Uterus (tissue), 3 donors: ENCODE measurements at regions not wholly inside any gene's neighbourhood (a gene's known extent, or its start where the extent isn't known, plus 50 kb on each side); places are given as distances from the start of the nearest gene placed in this dataset.

ENCODE experiments used
- DNase-seq, 2 donors: peaks; one replicate each; pipeline ENCODE4 v3.0.0-alpha.2; 2019 to 2020
- H3K27ac ChIP-seq, 2 donors: fragments of 200-600 bp; sonication (generic); 1 replicate in 1 of 2; 2 replicates in 1 of 2; pipeline ENCODE4 v1.5.1; 2016 to 2018
- H3K27me3 ChIP-seq, 2 donors: fragments of 200-600 bp; sonication (generic); one replicate each; pipeline ENCODE4 v1.5.1; 2018 to 2019; ENCODE audit warnings: control low read depth in 1 of 2
- H3K36me3 ChIP-seq, 2 donors: fragments of 200-600 bp; sonication (generic); one replicate each; pipeline ENCODE4 v1.5.1; 2019; ENCODE audit warnings: control low read depth in 1 of 2
- H3K4me1 ChIP-seq, 2 donors: fragments of 200-600 bp; sonication (generic); one replicate each; pipeline ENCODE4 v1.5.1; 2018 to 2019; ENCODE audit warnings: control low read depth in 1 of 2
- H3K4me3 ChIP-seq, 2 donors: fragments of 200-600 bp; sonication (generic); 1 replicate in 1 of 2; 2 replicates in 1 of 2; pipeline ENCODE4 v1.5.1; 2018 to 2019; ENCODE audit warnings: mild to moderate bottlenecking in 1 of 2
- H3K9me3 ChIP-seq, 2 donors: fragments of 200-600 bp; sonication (generic); one replicate each; pipeline ENCODE4 v1.5.1; 2019; ENCODE audit warnings: control low read depth in 1 of 2
- CTCF ChIP-seq, 4 experiments: fragments of 200-600 bp in 2 of 4; fragments of 450-650 bp in 2 of 4; sonication (generic) in 2 of 4; IDR thresholded peaks; one replicate each; pipeline ENCODE4 v1.5.1; 2016 to 2019; ENCODE audit warnings: antibody characterized with exemption in 4 of 4, mild to moderate bottlenecking in 2 of 4, moderate library complexity in 1 of 4
- POLR2A ChIP-seq, 2 donors: fragments of 450-650 bp; IDR thresholded peaks; one replicate each; pipeline ENCODE4 v1.6.1; 2016; ENCODE audit warnings: antibody characterized with exemption in 2 of 2, mild to moderate bottlenecking in 1 of 2, moderate library complexity in 1 of 2
- intact Hi-C: fragments of 100-400 bp; cut with DNase I; formaldehyde crosslinking; loops from one replicate; pipeline ENCODE4 v1.15.1; 2023; ENCODE audit warnings: low total_unique reads
- donor health status: DM: yes; HTN: yes; CAD: no.

- no peaks in the 10 kb centered on the region for H3K4me1 ChIP-seq
- no peak for TF ChIP-seq POLR2A (IDR thresholded peaks at IDR 0.05)
- no peak for TF ChIP-seq CTCF (IDR thresholded peaks at IDR 0.05)
- H3K27me3 ChIP-seq = no peaks in the 10 kb centered on the region
- no peak overlapping the region for H3K4me3 ChIP-seq
- no peaks in the 10 kb centered on the region for H3K36me3 ChIP-seq
- intact Hi-C loops = no loop called here
- no peaks in the 10 kb centered on the region for H3K9me3 ChIP-seq
- no peak for DNase-seq
- no peak overlapping the region for H3K27ac ChIP-seq
These were observed 107.1 kb downstream of the ABHD5 start for GRCh38 chr3:43797794-43798193.

GRCh38 chr3:43810797-43811196, 120.1 kb downstream of the ABHD5 start:
- no peaks in the 10 kb centered on the region for H3K27me3 ChIP-seq
- H3K4me1 ChIP-seq = no peaks in the 10 kb centered on the region
- H3K27ac ChIP-seq = no peak overlapping the region
- DNase-seq = no peak
- H3K9me3 ChIP-seq = no peaks in the 10 kb centered on the region
- intact Hi-C loops = no loop called here
- H3K4me3 ChIP-seq = no peak overlapping the region
- no peaks in the 10 kb centered on the region for H3K36me3 ChIP-seq
- TF ChIP-seq POLR2A (IDR thresholded peaks at IDR 0.05) (no peak), CTCF (IDR thresholded peaks at IDR 0.05) (no peak)

- H3K4me3 ChIP-seq = no peak overlapping the region
- no peaks in the 10 kb centered on the region for H3K27me3 ChIP-seq
- no peaks in the 10 kb centered on the region for H3K9me3 ChIP-seq
- intact Hi-C loops = no loop called here
- no peaks in the 10 kb centered on the region for H3K4me1 ChIP-seq
- no peak for DNase-seq
- no peak for TF ChIP-seq CTCF (IDR thresholded peaks at IDR 0.05)
- no peak for TF ChIP-seq POLR2A (IDR thresholded peaks at IDR 0.05)
- no peaks in the 10 kb centered on the region for H3K36me3 ChIP-seq
- H3K27ac ChIP-seq = no peak overlapping the region
These were observed 123.7 kb downstream of the ABHD5 start for GRCh38 chr3:43814461-43814860.

GRCh38 chr3:43816372-43816771, 125.6 kb downstream of the ABHD5 start:
- no peak for TF ChIP-seq POLR2A (IDR thresholded peaks at IDR 0.05)
- TF ChIP-seq CTCF (IDR thresholded peaks at IDR 0.05) = no peak
- no peak overlapping the region for H3K4me3 ChIP-seq
- intact Hi-C loops = no loop called here
- H3K9me3 ChIP-seq = no peaks in the 10 kb centered on the region
- no peaks in the 10 kb centered on the region for H3K36me3 ChIP-seq
- H3K27ac ChIP-seq = no peak overlapping the region
- no peaks in the 10 kb centered on the region for H3K27me3 ChIP-seq
- no peak for DNase-seq
- no peaks in the 10 kb centered on the region for H3K4me1 ChIP-seq

GRCh38 chr3:43817064-43817463, 126.3 kb downstream of the ABHD5 start:
- Histone ChIP-seq H3K27ac (no peak overlapping the region), H3K4me3 (no peak overlapping the region), H3K36me3 (no peaks in the 10 kb centered on the region), H3K9me3 (no peaks in the 10 kb centered on the region), H3K4me1 (no peaks in the 10 kb centered on the region), H3K27me3 (no peaks in the 10 kb centered on the region)
- intact Hi-C loops = no loop called here
- TF ChIP-seq CTCF (IDR thresholded peaks at IDR 0.05) (no peak), POLR2A (IDR thresholded peaks at IDR 0.05) (no peak)
- DNase-seq = no peak
